ENCODE measurements at regions not wholly inside any gene's neighbourhood (a gene's known extent, or its start where the extent isn't known, plus 50 kb on each side); places are given as distances from the start of the nearest gene placed in this dataset.

DNA sequence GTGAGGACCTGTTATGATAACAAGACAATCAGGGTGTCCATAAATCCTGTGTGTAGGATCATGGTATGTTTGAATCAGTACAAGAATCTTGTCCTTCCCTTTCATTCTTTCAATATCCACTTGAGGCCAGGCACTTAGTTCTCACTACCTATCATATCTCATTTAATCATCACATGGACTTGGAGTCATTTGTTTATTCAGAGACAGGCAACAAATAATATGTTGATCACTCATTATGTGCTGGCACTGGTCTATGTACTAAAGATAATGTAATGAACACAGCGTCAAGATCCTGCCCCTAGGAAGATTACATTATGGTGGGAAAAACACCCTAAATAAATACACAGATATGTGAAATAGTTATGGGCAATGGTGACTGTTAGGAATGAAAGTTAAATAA, 342.6 kb downstream of the LPIN1 start:
- Histone ChIP-seq H3K27me3 (ENCODE audit: control insufficient read depth in 2 of 2, insufficient read depth in 2 of 2, low read length in 2 of 2) (no peaks in the 10 kb centered on the region), H3K27ac (ENCODE audit: insufficient read depth, low read depth, low read length) (no peak overlapping the region), H2AFZ (ENCODE audit: low read depth, low read length) (no peak overlapping the region), H3K9me3 (replicated peaks; ENCODE audit: control insufficient read depth, insufficient read depth, low read length) (no peaks in the 10 kb centered on the region), H3K4me2 (ENCODE audit: insufficient read depth, low read length) (no peak overlapping the region), H4K20me1 (replicated peaks; ENCODE audit: control insufficient read depth, extremely low read depth, insufficient read depth, low read length) (no peaks in the 10 kb centered on the region), H3K36me3 (ENCODE audit: control insufficient read depth in 2 of 2, extremely low read depth in 1 of 2, insufficient read depth in 2 of 2, low read length in 2 of 2) (no peaks in the 10 kb centered on the region), H3K4me3 (replicated peaks in 1 of 3; ENCODE audit: insufficient read depth in 1 of 3, low read depth in 1 of 3, low read length in 3 of 3) (no peak overlapping the region), H3K9ac (replicated peaks; ENCODE audit: extremely low read depth, insufficient read depth, low read length) (no peak overlapping the region), H3K9me1 (replicated peaks; ENCODE audit: control insufficient read depth, extremely low read depth, insufficient read depth, low read length) (no peaks in the 10 kb centered on the region), H3K4me1 (ENCODE audit: control insufficient read depth, extremely low read depth, insufficient read depth, low read length) (no peaks in the 10 kb centered on the region), H3K79me2 (ENCODE audit: control insufficient read depth, insufficient read depth, low read length) (no peaks in the 10 kb centered on the region)
- ChIA-PET CTCF (interaction anchor here (0.8 kb wide), 1 partner anchor 7 kb away, joined by 3 read pairs; no protein-coding TSS in a partner anchor), POLR2A (no interaction called here)
- TF ChIP-seq GATA2 (IDR thresholded peaks at IDR 0.05; ENCODE audit: insufficient read depth, insufficient read length, low read depth, low read length) (no peak), FOS (IDR thresholded peaks at IDR 0.05; ENCODE audit: borderline replicate concordance, insufficient read depth, low read length) (no peak), CTCF (IDR thresholded peaks at IDR 0.05; ENCODE audit: extremely low read depth in 1 of 2, insufficient read depth in 1 of 2, low read depth in 1 of 2, low read length in 2 of 2) (no peak), POLR2AphosphoS5 (IDR thresholded peaks at IDR 0.05; ENCODE audit: insufficient read depth, low read depth, low read length) (no peak), MAX (IDR thresholded peaks at IDR 0.05; ENCODE audit: insufficient read depth, insufficient read length) (no peak), MYC (IDR thresholded peaks at IDR 0.05; ENCODE audit: low read depth, low read length) (no peak), JUN (IDR thresholded peaks at IDR 0.05; ENCODE audit: borderline replicate concordance, insufficient read depth, insufficient read length, low read depth) (no peak), POLR2A (IDR thresholded peaks at IDR 0.05; ENCODE audit: low read depth, low read length) (no peak), EZH2 (IDR thresholded peaks at IDR 0.05; ENCODE audit: borderline replicate concordance, low read depth, low read length, severe bottlenecking) (no peak)
- intact Hi-C loops (cut with micrococcal nuclease) = no loop called here
- dilution Hi-C loops (cut with MboI; ENCODE audit: extremely low pct_ligation_motif_present, low sequenced_read_pairs) = no loop called here
- FAIRE-seq (no peak), DNase-seq (ENCODE audit: low read depth, low spot score) (no peak)
- no TSS peak for BruUV-seq (replicated peaks)

Measured in endothelial cell of umbilical vein (primary cell).